PC-3 (cell line): ENCODE measurements at regions not wholly inside any gene's neighbourhood (a gene's known extent, or its start where the extent isn't known, plus 50 kb on each side); places are given as distances from the start of the nearest gene placed in this dataset.

Experiments used
- ATAC-seq: fragments of 200-7000 bp; cut with Tn5 transposase; 2 replicates; pipeline ENCODE4 v1.9.1; 2020; ENCODE audit warnings: mild to moderate bottlenecking, moderate library complexity
- BruUV-seq: library from RNA; stranded (reverse); fragments of 400-500 nt; replicated peaks from 2 replicates; lab custom pipeline; 2021; lab: Mats Ljungman, UMichigan
- CTCF ChIA-PET: fragments of 300-600 bp; sonication (Branson Sonifier 250); formaldehyde crosslinking; loops from one replicate; lab custom pipeline; 2022; ENCODE audit warnings: antibody characterized with exemption; lab: Charles Lee
- POLR2A ChIA-PET: fragments of 300-600 bp; sonication (Branson Sonifier 250); formaldehyde crosslinking; loops from one replicate; lab custom pipeline; 2022; ENCODE audit warnings: antibody characterized with exemption; ENCODE audit not compliant: unreplicated experiment; lab: Charles Lee
- DNase-seq: peaks from one replicate; pipeline ENCODE4 v3.0.0-alpha.2; 2015
- H2AFZ ChIP-seq: fragments of 300-600 bp; sonication (generic); 2 replicates; pipeline ENCODE4 v1.6.0; 2016; ENCODE audit warnings: antibody characterized with exemption, low read length
- H3F3A ChIP-seq: fragments of 300-600 bp; sonication (generic); one replicate; pipeline ENCODE4 v1.6.0; 2017; ENCODE audit warnings: antibody characterized with exemption, low read length, control low read depth, mild to moderate bottlenecking; ENCODE audit not compliant: unreplicated experiment
- H3K27ac ChIP-seq: fragments of 300-600 bp; sonication (generic); 2 replicates; pipeline ENCODE4 v1.5.1; 2016; ENCODE audit warnings: mild to moderate bottlenecking, low read length
- H3K27me3 ChIP-seq: fragments of 300-600 bp; sonication (generic); 2 replicates; pipeline ENCODE4 v1.6.1; 2016; ENCODE audit warnings: low read length, mixed read lengths
- H3K36me3 ChIP-seq: fragments of 300-600 bp; sonication (generic); 2 replicates; pipeline ENCODE4 v1.6.1; 2016; ENCODE audit warnings: low read depth, mixed run types, low read length, mixed read lengths
- H3K4me1 ChIP-seq: fragments of 300-600 bp; sonication (generic); 2 replicates; pipeline ENCODE4 v1.5.1; 2016; ENCODE audit warnings: low read length; ENCODE audit not compliant: insufficient read depth
- H3K4me2 ChIP-seq: fragments of 300-600 bp; sonication (generic); 2 replicates; pipeline ENCODE4 v1.6.0; 2016; ENCODE audit warnings: low read length
- H3K4me3 ChIP-seq: fragments of 300-600 bp; sonication (generic); 2 replicates; pipeline ENCODE4 v1.5.1; 2016; ENCODE audit warnings: mild to moderate bottlenecking, low read length, mixed read lengths
- H3K79me2 ChIP-seq: fragments of 300-600 bp; sonication (generic); 2 replicates; pipeline ENCODE4 v1.6.1; 2017; ENCODE audit warnings: low read length, mixed read lengths
- H3K9ac ChIP-seq: fragments of 300-600 bp; sonication (generic); 2 replicates; pipeline ENCODE4 v1.6.0; 2016; ENCODE audit warnings: mild to moderate bottlenecking, low read length
- H3K9me2 ChIP-seq: fragments of 300-600 bp; sonication (generic); replicated peaks from 2 replicates; pipeline ENCODE4 v1.6.1; 2016; ENCODE audit warnings: mixed run types, low read length, mixed read lengths
- H3K9me3 ChIP-seq: fragments of 300-600 bp; sonication (generic); 2 replicates; pipeline ENCODE4 v1.6.1; 2016; ENCODE audit warnings: low read length, mixed read lengths
- H4K20me1 ChIP-seq: fragments of 300-600 bp; sonication (generic); 2 replicates; pipeline ENCODE4 v1.6.1; 2016; ENCODE audit warnings: low read length, mixed read lengths
- CTCF ChIP-seq: fragments of 300-600 bp; sonication (generic); conservative IDR thresholded peaks from 2 replicates; pipeline ENCODE4 v1.5.1; 2017; ENCODE audit warnings: antibody characterized with exemption, low read depth, mild to moderate bottlenecking, low read length
- EZH2 ChIP-seq: fragments of 300-600 bp; sonication (generic); IDR thresholded peaks from one replicate; pipeline ENCODE4 v1.6.1; 2017; ENCODE audit warnings: antibody characterized with exemption, mild to moderate bottlenecking, low read length; ENCODE audit not compliant: unreplicated experiment
- EZH2phosphoT487 ChIP-seq: fragments of 300-600 bp; sonication (generic); IDR thresholded peaks from 2 replicates; pipeline ENCODE4 v1.6.1; 2018; ENCODE audit warnings: mild to moderate bottlenecking, antibody characterized with exemption, low read length, borderline replicate concordance
- intact Hi-C: fragments of 100-400 bp; cut with micrococcal nuclease; formaldehyde crosslinking; loops from 2 replicates; pipeline ENCODE4 v1.9.0; 2023

- DNase-seq (no peak), ATAC-seq (no peak)
- Histone ChIP-seq H3K9ac (no peak overlapping the region), H3K4me3 (no peak overlapping the region), H3K9me3 (no peaks in the 10 kb centered on the region), H3K27ac (no peak overlapping the region), H3K9me2 (no peaks in the 10 kb centered on the region), H3F3A (no peaks in the 10 kb centered on the region), H3K36me3 (no peaks in the 10 kb centered on the region), H2AFZ (no peak overlapping the region), H3K27me3 (no peaks in the 10 kb centered on the region), H3K4me2 (no peak overlapping the region), H3K79me2 (no peaks in the 10 kb centered on the region), H3K4me1 (peaks cover 6% of the 10 kb centered on the region), H4K20me1 (no peaks in the 10 kb centered on the region)
- BruUV-seq: no TSS peak
- no peak for TF ChIP-seq EZH2phosphoT487
- ChIA-PET CTCF (no interaction called here), POLR2A (no interaction called here)
- intact Hi-C loops: no loop called here
Measured at GRCh38 chr12:83216230-83216629, 529.5 kb downstream of the TMTC2 start.

GRCh38 chr12:83214185-83214584 is 527.5 kb downstream of the TMTC2 start:
- H3K9me3 ChIP-seq: no peaks in the 10 kb centered on the region
- CTCF ChIA-PET: no interaction called here
- intact Hi-C loops: no loop called here
- ATAC-seq (no peak), DNase-seq (no peak)
- no peaks in the 10 kb centered on the region for H4K20me1 ChIP-seq
- no peak overlapping the region for H2AFZ ChIP-seq
- TF ChIP-seq CTCF (no peak), EZH2 (no peak), EZH2phosphoT487 (no peak)
- no peaks in the 10 kb centered on the region for H3K27me3 ChIP-seq
- H3K36me3 ChIP-seq: no peaks in the 10 kb centered on the region
- H3K4me3 ChIP-seq: no peak overlapping the region
- no peaks in the 10 kb centered on the region for H3K79me2 ChIP-seq
- no peak overlapping the region for H3K9ac ChIP-seq
- no peak overlapping the region for H3K27ac ChIP-seq
- BruUV-seq: no TSS peak
- no peak overlapping the region for H3K4me2 ChIP-seq
- H3F3A ChIP-seq: no peaks in the 10 kb centered on the region
- H3K4me1 ChIP-seq: no peaks in the 10 kb centered on the region
- no peaks in the 10 kb centered on the region for H3K9me2 ChIP-seq
- POLR2A ChIA-PET: no interaction called here

- intact Hi-C loops: no loop called here
- H3K27me3 ChIP-seq: no peaks in the 10 kb centered on the region
- no peaks in the 10 kb centered on the region for H4K20me1 ChIP-seq
- no peak overlapping the region for H3K9ac ChIP-seq
- H3K4me2 ChIP-seq: no peak overlapping the region
- no peaks in the 10 kb centered on the region for H3K4me1 ChIP-seq
- no peak overlapping the region for H2AFZ ChIP-seq
- POLR2A ChIA-PET: no interaction called here
- no peaks in the 10 kb centered on the region for H3K36me3 ChIP-seq
- no peak overlapping the region for H3K27ac ChIP-seq
- CTCF ChIA-PET: no interaction called here
- H3K9me3 ChIP-seq: no peaks in the 10 kb centered on the region
- TF ChIP-seq EZH2 (no peak), CTCF (no peak), EZH2phosphoT487 (no peak)
- no peak for ATAC-seq
- no peaks in the 10 kb centered on the region for H3K9me2 ChIP-seq
- no peak overlapping the region for H3K4me3 ChIP-seq
- no TSS peak for BruUV-seq
- no peak for DNase-seq
- H3F3A ChIP-seq: no peaks in the 10 kb centered on the region
- H3K79me2 ChIP-seq: no peaks in the 10 kb centered on the region
Measured at GRCh38 chr12:83210933-83211332, 524.2 kb downstream of the TMTC2 start.
